ENCODE measurements at regions not wholly inside any gene's neighbourhood (a gene's known extent, or its start where the extent isn't known, plus 50 kb on each side); places are given as distances from the start of the nearest gene placed in this dataset.
"Not testable (repeated sequence)": the region's sequence is repeated elsewhere in the genome, so short reads cannot be mapped to it uniquely, and the experiment has no call there.

GRCh38 chr6:65988006-65988405 lies 281.0 kb upstream of the EYS start:
- intact Hi-C loops (cut with DNase I) = no loop called here
- no peak for DNase-seq (ENCODE audit: low spot score)
- H3K27me3 ChIP-seq (replicated peaks; ENCODE audit: insufficient read depth) = no peaks in the 10 kb centered on the region
- H3K9me3 ChIP-seq = no peaks in the 10 kb centered on the region
- WGBS = 44% methylated on average over 1 of the region's 1 CpG
- H3K36me3 ChIP-seq = no peaks in the 10 kb centered on the region
- no peak overlapping the region for H3K4me3 ChIP-seq
- H3K4me1 ChIP-seq (replicated peaks) = no peaks in the 10 kb centered on the region
- no peak for TF ChIP-seq POLR2A (IDR thresholded peaks at IDR 0.05)
- H3K27ac ChIP-seq = no peak overlapping the region

GRCh38 chr6:65984089-65984488 lies 277.1 kb upstream of the EYS start:
- Histone ChIP-seq H3K4me3 (no peak overlapping the region), H3K27ac (no peak overlapping the region), H3K9me3 (no peaks in the 10 kb centered on the region), H3K27me3 (replicated peaks; ENCODE audit: insufficient read depth) (no peaks in the 10 kb centered on the region), H3K4me1 (replicated peaks) (no peaks in the 10 kb centered on the region), H3K36me3 (no peaks in the 10 kb centered on the region)
- no peak for DNase-seq (ENCODE audit: low spot score)
- WGBS = 97% methylated on average over 2 of the region's 2 CpGs
- TF ChIP-seq POLR2A (IDR thresholded peaks at IDR 0.05) = no peak
- TF ChIP-seq CTCF (IDR thresholded peaks at IDR 0.05) = no peak
- TF ChIP-seq POLR2AphosphoS5 (IDR thresholded peaks at IDR 0.05) = no peak
- intact Hi-C loops (cut with DNase I) = no loop called here

GRCh38 chr6:65979120-65979519 lies 272.1 kb upstream of the EYS start:
- H3K4me3 ChIP-seq = no peak overlapping the region
- no peak overlapping the region for H3K27ac ChIP-seq
- H3K4me1 ChIP-seq (replicated peaks) = no peaks in the 10 kb centered on the region
- no peak for TF ChIP-seq POLR2AphosphoS5 (IDR thresholded peaks at IDR 0.05)
- no peak for TF ChIP-seq CTCF (IDR thresholded peaks at IDR 0.05)
- TF ChIP-seq POLR2A (IDR thresholded peaks at IDR 0.05) = no peak
- H3K36me3 ChIP-seq = no peaks in the 10 kb centered on the region
- H3K27me3 ChIP-seq (replicated peaks; ENCODE audit: insufficient read depth) = no peaks in the 10 kb centered on the region
- intact Hi-C loops (cut with DNase I) = no loop called here
- no peak for DNase-seq (ENCODE audit: low spot score)
- no peaks in the 10 kb centered on the region for H3K9me3 ChIP-seq
- WGBS = 69% methylated on average over 2 of the region's 2 CpGs

GRCh38 chr6:65971252-65971651 lies 264.2 kb upstream of the EYS start:
- H3K4me1 ChIP-seq (replicated peaks); H3K27me3 ChIP-seq (replicated peaks; ENCODE audit: insufficient read depth); H3K27ac ChIP-seq; H3K9me3 ChIP-seq; H3K36me3 ChIP-seq; DNase-seq (ENCODE audit: low spot score); intact Hi-C loops (cut with DNase I); H3K4me3 ChIP-seq: not testable (repeated sequence)
- 70% methylated on average over 7 of the region's 9 CpGs for WGBS

GRCh38 chr6:65964261-65964660 lies 257.2 kb upstream of the EYS start:
- H3K4me3 ChIP-seq = no peak overlapping the region
- intact Hi-C loops (cut with DNase I) = no loop called here
- no peaks in the 10 kb centered on the region for H3K36me3 ChIP-seq
- H3K9me3 ChIP-seq = no peaks in the 10 kb centered on the region
- H3K27me3 ChIP-seq (replicated peaks; ENCODE audit: insufficient read depth) = no peaks in the 10 kb centered on the region
- no peak overlapping the region for H3K27ac ChIP-seq
- no peak for DNase-seq (ENCODE audit: low spot score)
- H3K4me1 ChIP-seq (replicated peaks) = no peaks in the 10 kb centered on the region
- no peak for TF ChIP-seq POLR2AphosphoS5 (IDR thresholded peaks at IDR 0.05)
- TF ChIP-seq POLR2A (IDR thresholded peaks at IDR 0.05) = no peak
- no peak for TF ChIP-seq CTCF (IDR thresholded peaks at IDR 0.05)

- H3K9me3 ChIP-seq = no peaks in the 10 kb centered on the region
- 94% methylated on average over 3 of the region's 3 CpGs for WGBS
- no peak overlapping the region for H3K27ac ChIP-seq
- no peaks in the 10 kb centered on the region for H3K36me3 ChIP-seq
- DNase-seq (ENCODE audit: low spot score) = no peak
- intact Hi-C loops (cut with DNase I) = no loop called here
- H3K27me3 ChIP-seq (replicated peaks; ENCODE audit: insufficient read depth) = no peaks in the 10 kb centered on the region
- TF ChIP-seq POLR2A (IDR thresholded peaks at IDR 0.05) (no peak), POLR2AphosphoS5 (IDR thresholded peaks at IDR 0.05) (no peak), CTCF (IDR thresholded peaks at IDR 0.05) (no peak)
- H3K4me3 ChIP-seq = no peak overlapping the region
- no peaks in the 10 kb centered on the region for H3K4me1 ChIP-seq (replicated peaks)
Measured at GRCh38 chr6:65955034-65955433, 248.0 kb upstream of the EYS start.

Data from prostate gland (tissue), 2 donors.